ENCODE measurements at regions not wholly inside any gene's neighbourhood (a gene's known extent, or its start where the extent isn't known, plus 50 kb on each side); places are given as distances from the start of the nearest gene placed in this dataset.
"Not testable (repeated sequence)": the region's sequence is repeated elsewhere in the genome, so short reads cannot be mapped to it uniquely, and the experiment has no call there.

GRCh38 chr4:23533859-23534258 is 356.0 kb downstream of the PPARGC1A start:
- no peak for DNase-seq (ENCODE audit: low read depth in 2 of 2)

DNA sequence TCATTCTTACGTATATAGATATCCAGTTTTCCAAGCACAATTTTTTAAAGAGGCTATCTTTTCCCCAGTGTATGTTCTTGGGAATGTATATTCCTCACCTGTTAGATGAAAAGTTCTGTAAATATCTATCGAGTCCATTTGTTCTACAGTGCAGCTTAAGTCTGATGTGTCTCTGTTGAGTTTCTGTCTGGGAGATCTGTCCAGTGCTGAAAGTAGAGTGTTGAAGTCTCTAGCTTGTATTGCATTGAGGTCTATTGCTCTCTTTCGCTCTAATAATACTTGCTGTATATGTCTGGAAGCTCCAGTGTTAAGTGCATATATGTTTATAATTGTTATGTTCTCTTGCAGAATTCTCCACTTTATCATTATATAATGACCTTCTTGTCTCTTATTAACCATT is 373.1 kb downstream of the PPARGC1A start:
- DNase-seq (ENCODE audit: low read depth in 2 of 2): no peak

DNA sequence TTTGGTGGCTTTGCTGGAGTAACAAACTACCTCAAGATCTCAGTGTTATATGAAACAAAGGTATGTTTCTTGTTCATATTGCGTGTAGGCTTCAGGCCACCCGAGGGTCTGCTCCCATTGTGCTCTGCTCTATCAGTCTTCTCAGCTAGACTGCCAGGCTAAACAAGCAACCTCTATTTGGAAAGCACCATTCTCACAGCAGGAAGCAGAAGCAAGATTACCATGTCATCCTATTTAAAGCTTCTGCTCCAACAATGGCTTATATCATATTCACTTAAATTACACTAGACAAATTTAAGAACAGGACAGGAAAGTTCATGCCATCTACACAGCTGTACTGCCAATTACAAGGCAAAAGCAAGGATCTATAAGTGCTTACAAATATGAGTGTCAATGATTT is 385.8 kb downstream of the PPARGC1A start:
- no peak for DNase-seq (ENCODE audit: low read depth in 2 of 2)

GRCh38 chr4:23500894-23501449 is 388.9 kb downstream of the PPARGC1A start:
- no peak for DNase-seq (ENCODE audit: low read depth in 2 of 2)

- no peak for DNase-seq (ENCODE audit: low read depth in 2 of 2)
Measured at GRCh38 chr4:23485801-23486200, 404.0 kb downstream of the PPARGC1A start.

DNA sequence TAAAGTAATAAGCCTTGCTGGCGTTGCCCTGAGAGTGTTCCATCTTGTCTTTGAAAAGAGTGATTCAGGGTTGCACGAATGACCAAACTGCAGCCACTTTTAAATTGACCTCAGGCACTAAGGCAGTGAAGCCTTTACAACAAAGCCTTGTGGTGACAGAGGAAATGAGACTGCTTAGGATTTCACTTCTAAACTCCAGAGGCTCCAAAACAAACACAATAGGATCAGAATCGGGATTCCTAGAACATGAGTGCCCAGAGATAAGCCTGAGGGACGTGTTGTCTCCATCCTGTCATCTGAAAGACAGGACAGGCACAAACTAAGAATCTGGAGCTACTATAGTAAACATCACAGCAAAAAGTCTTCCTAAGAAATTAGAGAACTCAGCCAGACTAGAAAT is 405.2 kb downstream of the PPARGC1A start:
- DNase-seq (ENCODE audit: low read depth in 2 of 2): no peak

DNA sequence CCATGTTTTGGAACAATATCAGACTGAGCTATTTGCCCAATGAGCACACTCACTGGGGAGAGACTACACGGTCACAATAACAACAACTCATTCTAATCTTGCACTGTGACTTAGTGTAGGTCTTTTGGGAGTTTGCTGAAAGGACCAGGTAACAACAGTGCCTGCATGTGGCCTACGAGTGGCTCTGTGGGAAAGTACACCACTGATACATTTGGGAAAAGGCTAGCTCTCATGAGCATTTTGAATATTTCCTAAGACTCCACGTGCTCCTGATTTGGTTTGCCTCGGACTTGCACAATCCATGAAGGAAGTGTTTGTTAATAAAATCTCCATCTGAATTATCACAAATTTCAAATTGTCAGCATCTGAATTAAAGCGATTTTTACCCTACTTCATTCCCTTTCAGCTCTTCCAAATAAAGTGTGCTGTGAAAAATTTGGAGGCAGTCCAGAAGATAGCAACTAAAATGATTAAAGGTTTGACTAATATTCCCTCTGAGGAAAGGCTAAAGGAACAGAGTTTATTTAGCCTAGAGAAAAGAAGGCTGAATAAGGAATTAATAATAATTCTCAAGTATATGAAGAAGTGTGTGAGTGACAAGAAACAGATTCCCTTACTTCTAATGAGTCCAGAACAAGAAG is 406.4 kb downstream of the PPARGC1A start:
- DNase-seq (ENCODE audit: low read depth in 2 of 2): no peak

DNA sequence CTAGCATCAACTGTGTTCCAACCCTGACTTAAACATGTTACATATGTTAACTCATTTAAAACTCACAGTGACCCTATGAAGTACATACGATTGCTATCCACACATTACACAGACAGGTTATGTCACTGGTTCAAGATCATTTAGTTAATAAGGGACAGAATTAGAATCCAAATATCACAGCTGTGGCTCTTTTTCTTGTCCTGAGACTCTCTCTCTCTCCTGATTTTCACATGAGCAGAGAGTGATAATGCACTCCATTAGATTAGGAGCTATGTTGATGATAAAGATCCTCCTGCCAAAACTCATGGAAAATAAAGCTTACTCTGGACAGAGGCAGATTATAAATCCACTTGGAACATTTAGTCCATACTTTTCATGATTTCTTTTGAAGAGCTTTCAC is 408.3 kb downstream of the PPARGC1A start:
- no peak for DNase-seq (ENCODE audit: low read depth in 2 of 2)

DNA sequence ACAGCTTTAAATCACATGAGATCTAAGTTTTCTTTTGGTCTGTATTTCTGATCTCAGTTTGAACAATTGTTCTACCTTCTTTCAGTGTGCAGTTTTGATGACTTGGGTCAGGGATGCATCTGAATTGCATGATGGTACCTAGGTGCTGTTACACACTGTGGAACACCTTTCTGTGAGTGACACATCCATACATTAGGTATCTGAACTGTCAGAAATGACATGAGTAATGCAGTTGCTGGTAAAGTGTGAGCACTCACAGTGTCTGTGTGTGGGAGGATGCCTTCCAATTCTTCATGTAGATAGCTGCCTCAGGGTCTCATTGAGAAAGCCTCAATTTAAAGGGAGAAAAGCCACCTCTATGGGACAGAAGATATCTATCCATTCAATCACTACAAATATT is 411.9 kb downstream of the PPARGC1A start:
- no peak for DNase-seq (ENCODE audit: low read depth in 2 of 2)

GRCh38 chr4:23476515-23477090 is 413.2 kb downstream of the PPARGC1A start:
- DNase-seq (ENCODE audit: low read depth in 2 of 2): no peak

DNA sequence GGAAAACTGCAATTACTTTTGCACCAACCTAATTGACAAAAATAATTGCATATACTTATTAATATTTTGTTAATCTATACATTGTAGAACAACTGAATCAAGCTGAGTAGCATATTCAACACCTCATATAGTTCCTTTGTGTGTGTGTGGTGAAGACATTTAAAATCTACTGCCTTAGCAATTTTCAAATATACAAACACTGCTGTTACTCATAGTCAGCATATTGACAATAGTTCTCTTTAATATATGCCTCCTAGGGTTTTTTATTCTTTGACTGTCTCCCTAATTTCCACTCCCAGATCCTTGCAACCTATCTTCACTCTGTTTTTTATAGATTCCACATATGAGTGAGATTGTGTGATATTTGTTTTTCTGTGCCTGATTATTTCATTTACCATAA is 426.8 kb downstream of the PPARGC1A start:
- DNase-seq (ENCODE audit: low read depth in 2 of 2): no peak

- DNase-seq (ENCODE audit: low read depth in 2 of 2): no peak
Measured at GRCh38 chr4:23458054-23458453, 431.8 kb downstream of the PPARGC1A start.

GRCh38 chr4:23456864-23457263 is 433.0 kb downstream of the PPARGC1A start:
- no peak for DNase-seq (ENCODE audit: low read depth in 2 of 2)

- DNase-seq (ENCODE audit: low read depth in 2 of 2): no peak
Measured at GRCh38 chr4:23455456-23456158, 434.2 kb downstream of the PPARGC1A start.

GRCh38 chr4:23441530-23442069 is 448.2 kb downstream of the PPARGC1A start:
- DNase-seq (ENCODE audit: low read depth in 2 of 2): no peak

DNA sequence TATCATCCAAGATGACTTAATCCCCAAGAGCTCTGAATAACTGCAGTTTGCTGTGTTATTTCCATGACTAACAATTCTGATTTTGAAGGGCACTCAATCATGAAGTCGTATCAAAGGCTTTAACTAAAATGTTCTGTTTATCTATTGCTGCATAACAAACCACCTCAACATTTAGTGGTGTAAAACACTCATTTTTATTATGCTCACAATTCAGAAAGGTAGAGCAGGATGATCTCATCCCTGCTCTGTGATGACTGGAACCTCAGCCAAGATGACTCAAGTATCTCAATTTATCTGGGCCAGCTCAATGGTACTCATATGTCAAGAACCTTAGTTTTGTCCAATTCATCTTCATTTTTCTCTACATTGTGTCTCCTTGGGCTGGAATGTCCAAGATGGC is 451.1 kb downstream of the PPARGC1A start:
- DNase-seq (ENCODE audit: low read depth in 2 of 2): no peak

DNA sequence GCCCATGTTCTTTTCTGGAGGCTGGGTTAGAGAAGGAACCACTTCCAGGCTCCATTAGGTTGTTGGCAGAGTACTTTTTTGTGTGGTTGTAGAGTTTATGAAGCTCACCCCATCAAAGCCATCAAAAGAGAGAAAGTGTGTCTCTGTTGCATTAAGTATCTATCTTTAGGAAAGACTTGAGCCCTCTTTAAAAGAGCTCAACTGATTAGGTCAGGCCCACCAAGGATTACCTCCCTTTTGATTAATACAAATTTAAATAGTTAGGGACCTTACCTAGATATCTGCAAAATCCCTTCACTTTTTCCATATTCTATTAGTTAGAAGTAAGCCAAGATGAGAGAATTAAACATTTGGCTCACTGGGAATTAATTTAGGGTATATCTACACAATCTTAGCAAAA is 460.4 kb downstream of the PPARGC1A start:
- DNase-seq (ENCODE audit: low read depth in 2 of 2): no peak

DNA sequence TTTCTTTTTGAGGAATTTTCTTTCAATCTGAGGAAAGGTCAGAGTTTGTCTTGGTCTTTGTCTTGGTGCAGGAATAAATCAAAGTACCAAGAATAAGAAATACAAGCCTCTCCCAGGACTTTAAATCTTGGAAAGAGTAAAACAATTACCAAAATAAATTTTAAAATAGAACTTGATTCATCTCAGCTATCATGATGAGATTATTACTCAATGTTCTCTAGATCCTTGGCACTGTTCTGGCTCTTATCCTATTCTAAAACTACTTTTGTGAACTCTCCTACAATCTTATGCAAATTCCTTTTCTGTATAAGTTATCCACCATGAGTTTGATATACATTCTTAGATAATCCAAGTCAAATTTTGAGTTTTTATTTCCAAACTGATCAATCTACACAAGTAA is 464.3 kb downstream of the PPARGC1A start:
- no peak for DNase-seq (ENCODE audit: low read depth in 2 of 2)

DNA sequence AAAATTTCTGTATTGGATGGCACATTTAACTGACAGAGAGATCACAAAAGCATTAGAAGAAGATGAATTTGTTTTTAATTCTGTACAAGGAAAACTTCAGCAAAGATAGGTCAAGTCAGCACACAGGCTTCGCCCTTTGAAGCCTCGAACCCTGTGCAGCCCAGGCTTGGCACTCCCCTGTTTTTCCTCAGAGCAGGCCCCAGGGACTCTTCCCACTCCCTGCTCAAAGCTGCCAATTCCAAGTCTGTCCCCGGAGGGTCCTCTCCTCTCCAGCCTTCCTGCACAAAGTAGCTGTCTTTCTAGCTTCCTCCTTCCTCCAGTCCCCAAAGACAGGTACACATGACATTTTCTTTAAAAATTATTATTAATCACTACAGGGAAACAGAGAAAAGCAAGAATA is 466.3 kb downstream of the PPARGC1A start:
- DNase-seq (ENCODE audit: low read depth in 2 of 2): no peak

GRCh38 chr4:23422878-23423277 is 467.0 kb downstream of the PPARGC1A start:
- DNase-seq (ENCODE audit: low read depth in 2 of 2): no peak

GRCh38 chr4:23413631-23414030 is 476.2 kb downstream of the PPARGC1A start:
- no peak for DNase-seq (ENCODE audit: low read depth in 2 of 2)

DNA sequence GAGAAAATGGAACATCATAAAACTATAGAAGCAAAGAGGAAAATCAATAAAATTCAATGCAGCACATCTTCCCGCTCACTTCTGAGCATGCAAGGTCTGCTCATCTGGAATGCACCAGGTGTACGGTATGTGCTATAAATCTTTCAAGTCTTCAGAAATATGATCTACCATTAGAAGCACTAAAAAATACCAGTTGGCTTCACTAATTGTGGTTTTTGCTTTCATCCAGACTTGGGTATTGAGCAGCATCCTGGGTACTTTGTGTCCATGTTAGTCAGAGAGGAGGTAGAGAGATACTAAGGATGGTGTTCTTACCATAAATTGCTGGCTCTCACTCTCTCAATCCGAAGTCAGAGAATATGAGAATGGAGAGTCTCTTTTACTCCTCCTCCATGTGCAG is 477.1 kb downstream of the PPARGC1A start:
- DNase-seq (ENCODE audit: low read depth in 2 of 2): no peak

GRCh38 chr4:23408913-23409312 is 480.9 kb downstream of the PPARGC1A start:
- not testable (repeated sequence) for DNase-seq (ENCODE audit: low read depth in 2 of 2)
